HG02763 (cell line): ENCODE measurements at regions not wholly inside any gene's neighbourhood (a gene's known extent, or its start where the extent isn't known, plus 50 kb on each side); places are given as distances from the start of the nearest gene placed in this dataset.
A peak's percentile ranks its signal among the peaks of the same experiment; 100 is the strongest.
"Not testable (repeated sequence)": the region's sequence is repeated elsewhere in the genome, so short reads cannot be mapped to it uniquely, and the experiment has no call there.

Experiments
- ATAC-seq: cut with Tn5 transposase; IDR thresholded peaks from one replicate; pipeline ENCODE4 v1.9.1; 2021; ENCODE audit warnings: mild to moderate bottlenecking, moderate library complexity; ENCODE audit not compliant: unreplicated experiment

DNA sequence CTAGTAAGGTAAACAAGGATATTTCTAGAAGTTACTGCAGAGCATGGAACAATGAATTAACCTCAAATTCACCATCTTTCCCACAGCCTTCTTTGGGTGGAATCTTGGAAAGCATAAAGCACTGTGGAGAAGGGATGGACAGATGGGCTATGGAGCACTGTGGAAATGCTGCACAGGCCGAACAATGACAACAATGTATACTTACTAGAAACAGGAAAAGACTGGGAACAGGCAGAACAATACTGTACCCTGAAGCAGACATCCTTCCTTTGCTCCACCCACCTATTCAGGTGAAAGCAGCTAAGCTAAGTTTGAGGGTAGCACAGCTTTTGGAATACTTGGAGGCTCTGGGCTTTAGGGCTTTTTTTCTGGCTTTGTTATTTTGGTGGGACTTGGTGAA lies 250.6 kb upstream of the KLF8 start:
- ATAC-seq, result no peak

DNA sequence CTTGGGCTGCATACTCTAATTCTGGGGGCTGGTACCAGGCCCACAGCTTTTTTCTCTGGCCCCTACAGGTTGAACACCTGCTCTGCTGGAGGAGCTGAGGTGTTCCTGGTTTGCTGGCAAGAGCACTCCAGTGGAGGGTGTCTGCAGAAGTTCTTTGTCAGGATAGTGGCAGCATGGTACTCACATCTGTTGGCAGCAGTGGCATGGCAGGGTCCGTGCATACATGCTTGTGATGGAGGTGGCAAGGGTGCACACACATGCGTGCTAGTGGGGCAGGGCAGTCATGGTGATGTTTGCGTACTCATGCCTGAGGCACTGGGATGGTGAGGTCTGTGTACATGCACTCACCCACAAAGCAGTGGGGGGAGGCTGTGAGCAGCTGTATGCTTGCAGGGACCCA lies 235.5 kb upstream of the KLF8 start:
- ATAC-seq, result no peak

DNA sequence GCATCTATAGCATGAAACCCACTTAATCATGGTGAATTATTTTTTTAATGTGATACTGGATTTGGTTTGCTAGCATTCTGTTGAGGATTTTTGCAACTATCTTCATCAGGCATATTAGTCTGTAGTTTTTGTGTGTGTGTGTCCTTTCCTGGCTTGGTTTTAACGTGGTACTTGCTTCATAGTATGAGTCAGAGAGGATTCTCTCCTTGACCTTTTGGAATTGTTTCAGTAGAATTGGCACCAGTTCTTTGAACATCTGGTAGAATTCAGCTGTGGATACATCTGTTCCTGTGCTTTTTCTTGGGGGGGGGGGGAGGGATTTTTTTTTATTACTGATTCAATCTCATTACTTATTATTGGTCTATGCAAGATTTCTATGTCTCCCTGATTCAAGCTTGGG lies 232.0 kb upstream of the KLF8 start:
- no peak for ATAC-seq

DNA sequence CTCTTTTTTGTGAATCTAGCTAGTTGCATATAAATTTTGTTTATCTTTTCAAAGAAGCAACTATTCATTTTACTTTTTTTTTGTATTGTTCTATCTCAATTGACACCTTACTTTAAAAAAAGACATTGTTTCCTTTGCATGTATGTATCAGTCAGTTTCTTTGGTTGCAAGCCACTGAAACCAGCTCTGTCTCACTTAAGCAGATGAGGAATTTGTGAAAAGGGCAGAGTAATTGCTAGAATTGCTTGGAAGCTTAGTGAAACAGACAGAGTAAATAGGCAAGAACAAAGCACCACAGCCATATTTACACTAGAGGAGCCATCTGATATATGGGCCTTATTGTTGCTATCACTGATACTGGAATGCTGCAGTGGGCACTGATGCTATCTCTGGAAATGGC lies 231.4 kb upstream of the KLF8 start:
- ATAC-seq, result no peak

DNA sequence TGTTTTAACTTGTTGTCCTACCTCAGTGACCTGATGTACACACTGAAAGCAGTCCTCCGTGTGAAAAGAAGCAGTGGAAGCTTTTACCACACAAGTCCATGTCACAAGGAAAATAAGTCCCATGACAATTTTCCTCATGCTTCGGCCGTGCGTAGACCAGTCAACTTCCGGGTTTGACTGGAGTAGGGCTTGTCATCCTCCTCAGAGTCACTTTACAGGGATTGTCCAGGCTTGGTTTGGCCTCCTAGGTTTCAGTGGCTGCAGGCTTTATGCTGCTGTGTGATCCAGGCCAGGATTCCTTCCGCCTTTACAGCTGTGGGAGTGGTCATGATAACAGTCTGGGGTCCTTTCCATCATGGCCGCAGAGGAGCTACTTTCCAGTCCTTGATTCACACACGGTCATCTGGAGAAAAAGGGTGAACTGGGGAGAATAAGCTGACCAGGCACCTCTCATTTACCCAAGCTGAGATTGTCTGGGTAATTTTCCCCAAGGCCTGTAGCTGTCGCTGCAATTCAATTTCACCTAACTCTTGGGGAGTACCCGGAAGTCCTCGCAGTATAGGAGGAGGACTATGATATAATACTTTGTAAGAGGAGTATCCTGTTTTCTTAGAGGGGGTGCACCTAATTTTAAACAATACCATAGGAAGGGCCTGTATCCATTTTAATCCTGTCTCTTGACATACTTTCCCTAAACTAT lies 206.1 kb upstream of the KLF8 start:
- ATAC-seq, result no peak

DNA sequence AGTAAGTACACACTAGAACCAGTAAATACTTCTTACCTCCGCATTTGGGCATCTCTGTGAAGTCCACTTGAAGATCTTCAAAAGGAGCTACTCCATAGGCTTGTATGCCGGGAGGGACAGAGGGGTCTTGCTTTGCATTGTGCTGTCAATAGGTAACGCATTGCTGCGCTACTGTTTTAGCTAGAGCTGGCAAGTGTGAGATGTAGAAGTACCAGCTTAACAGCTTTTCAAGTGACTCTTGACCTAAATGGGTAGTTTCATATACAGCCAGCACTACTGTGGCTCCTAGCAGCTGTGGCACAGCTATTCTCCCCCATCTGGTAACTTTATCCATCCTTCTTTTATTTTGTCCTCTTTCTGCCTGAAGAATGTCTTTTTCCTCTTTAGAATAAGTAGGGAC lies 205.3 kb upstream of the KLF8 start:
- ATAC-seq, result no peak

DNA sequence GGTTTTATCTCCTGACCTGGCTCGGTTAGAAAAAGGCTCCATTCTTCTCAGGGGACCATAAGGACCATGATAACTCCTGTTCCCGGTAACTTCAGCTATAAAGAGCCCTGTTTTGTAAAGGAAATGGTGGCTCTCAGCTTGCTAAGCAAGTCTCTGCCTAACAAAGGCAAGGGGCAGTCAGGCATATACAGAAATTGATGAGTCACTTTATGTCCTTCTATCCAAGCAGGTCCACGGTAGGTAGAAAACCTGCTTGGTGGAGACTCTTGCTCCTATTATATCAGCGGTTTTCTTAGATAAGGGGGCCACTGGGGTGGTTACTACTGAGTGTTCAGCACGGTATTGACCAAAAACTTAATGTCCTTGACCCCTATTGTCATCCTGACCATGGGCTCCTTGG lies 203.0 kb upstream of the KLF8 start:
- ATAC-seq, result no peak

DNA sequence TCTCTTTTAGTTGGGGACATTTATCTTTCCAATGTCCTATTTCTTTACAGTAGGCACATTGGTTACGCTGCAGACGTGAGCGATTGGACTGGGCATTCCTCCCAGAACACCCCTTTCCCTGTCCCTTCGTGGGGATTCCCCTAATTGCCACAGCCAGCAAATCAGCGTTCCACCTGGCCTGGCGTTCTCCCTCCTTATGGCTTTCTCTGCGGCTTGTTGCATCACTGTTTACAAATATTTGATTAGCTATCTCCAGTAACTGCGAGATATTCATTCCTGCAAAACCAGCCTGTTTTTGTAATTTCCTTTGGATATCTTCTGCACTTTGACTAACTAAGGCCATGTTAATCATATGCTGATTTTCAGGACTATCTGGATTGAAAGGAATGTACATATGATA lies 202.5 kb upstream of the KLF8 start:
- ATAC-seq, result no peak

DNA sequence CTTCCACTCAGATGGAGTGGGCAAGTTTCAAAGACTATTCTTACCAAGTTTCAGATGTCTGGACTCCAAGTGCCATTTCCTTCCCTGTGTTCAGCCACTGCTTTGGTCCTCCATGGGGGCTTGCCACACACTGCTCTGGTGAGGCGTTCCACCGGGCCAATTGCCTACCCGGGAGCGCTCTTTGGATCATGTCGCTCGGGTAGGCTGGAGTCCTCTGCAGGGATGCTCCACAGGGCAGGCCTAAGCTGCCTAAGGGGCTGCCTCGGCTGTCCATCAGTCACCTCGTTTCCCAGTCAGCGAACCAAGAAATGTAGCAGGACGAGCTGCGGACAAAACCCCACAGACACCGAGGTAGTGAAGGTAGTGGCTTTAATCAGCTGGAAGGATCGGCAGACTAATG lies 200.7 kb upstream of the KLF8 start:
- ATAC-seq, result no peak

DNA sequence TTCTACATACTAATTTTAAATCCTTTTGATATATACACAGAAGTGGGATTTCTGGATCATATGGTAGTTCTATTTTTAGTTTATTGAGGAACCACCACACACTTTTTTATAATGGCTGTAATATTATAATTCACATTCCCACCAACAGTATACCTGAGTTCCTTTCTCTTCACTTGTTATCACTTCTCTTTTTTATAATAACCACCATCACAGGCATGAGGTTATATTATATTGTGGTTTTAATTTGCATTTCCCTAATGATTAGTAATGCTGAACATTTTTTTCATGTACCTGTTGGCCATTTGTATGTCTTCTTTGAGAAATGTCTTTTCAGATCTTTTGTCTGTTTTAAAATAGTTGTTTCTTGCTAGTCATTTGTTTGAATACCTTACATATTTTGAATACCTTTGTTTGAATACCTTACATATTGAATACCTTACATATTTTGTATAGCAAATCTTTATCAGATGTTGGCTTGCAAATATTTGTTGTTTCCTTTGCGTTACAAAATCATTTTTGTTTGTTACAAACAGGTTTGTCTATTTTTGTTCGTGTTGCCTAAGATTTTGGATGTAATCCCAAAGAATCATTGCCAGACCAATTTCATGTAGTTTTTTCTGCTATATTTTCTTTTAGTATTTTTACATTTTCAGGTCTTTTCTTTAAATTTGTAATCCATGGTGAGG lies 198.5 kb upstream of the KLF8 start:
- no peak for ATAC-seq

DNA sequence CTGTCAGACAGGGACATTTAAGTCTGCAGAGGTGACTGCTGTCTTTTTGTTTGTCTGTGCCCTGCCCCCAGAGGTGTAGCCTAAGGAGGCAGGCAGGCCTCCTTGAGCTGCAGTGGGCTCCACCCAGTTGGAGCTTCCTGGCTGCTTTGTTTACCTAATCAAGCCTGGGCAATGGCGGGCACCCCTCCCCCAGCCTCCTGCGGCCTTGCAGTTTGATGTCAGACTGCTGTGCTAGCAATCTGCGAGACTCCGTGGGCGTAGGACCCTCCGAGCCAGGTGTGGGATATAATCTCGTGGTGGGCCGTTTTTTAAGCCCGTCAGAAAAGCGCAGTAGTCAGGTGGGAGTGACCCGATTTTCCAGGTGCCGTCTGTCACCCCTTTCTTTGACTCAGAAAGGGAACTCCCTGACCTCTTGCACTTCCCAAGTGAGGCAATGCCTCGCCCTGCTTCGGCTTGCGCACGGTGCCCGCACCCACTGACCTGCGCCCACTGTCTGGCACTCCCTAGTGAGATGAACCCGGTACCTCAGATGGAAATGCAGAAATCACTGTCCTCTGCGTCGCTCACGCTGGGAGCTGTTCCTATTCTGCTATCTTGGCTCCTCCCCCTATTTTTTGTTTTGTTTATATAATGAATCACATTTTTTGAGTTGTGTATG lies 179.4 kb upstream of the KLF8 start:
- not testable (repeated sequence) for ATAC-seq

DNA sequence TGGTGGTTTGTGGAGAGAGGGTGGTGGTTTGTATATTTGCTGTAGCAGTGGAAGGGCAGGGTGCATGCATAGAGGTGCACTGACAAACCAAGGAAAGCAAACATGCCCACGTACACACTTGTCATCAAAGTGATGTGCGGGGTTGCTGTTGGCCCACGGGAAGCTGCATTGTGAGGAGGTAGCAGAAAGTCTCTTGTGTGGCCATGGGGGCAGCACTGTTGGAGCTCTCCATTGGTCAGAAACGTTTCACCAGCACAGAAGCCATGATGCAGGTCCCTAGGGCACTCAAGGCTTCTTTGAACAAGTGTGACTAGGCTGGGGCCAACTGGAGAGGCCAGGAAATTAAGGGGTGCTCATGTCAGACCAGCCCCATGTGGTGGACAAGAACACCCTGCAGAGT lies 174.8 kb upstream of the KLF8 start:
- ATAC-seq, result no peak

DNA sequence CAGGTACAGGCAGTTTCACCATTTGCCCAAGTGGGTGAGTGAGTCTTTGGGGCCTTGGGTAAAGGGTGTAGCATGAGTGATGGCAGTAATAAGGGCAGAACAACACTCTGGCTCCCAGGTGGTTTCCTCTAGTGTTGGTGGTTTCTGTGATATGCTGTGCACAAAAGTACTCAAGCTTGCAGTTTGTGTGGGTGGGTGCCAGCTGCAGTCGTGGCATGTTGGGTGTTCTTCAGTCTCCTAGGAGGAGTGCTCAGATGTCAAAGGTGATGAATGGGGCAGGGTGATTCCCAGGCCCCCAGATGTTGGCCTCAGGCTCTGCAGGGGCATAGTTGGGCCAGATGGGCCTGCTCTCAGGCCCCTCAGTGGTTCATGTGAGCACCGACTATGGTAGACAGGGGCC lies 166.1 kb upstream of the KLF8 start:
- peak; percentile 64 for ATAC-seq

DNA sequence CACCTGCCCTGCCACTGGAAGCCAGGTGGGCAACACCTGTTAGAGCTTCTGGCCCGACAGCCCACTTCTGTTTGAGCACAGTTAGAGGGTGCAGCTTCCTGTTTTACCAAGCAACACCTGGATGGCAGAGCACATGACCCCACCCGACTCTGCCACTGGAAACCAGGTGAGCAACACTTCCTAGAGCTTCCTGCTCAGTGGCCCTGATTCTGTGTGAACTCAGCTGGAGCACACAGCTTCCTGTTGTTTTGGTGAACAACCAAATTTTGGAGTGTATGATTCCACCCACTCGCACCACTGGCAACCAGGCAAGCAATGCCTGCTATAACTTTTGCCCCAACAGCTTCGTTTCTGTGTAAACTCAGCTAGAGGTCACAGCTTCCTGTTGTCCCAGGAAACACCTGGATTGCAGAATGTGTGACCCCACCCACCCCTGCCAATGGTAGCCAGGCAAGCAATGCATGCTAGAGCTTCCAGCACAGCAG lies 163.8 kb upstream of the KLF8 start:
- peak; percentile 39 for ATAC-seq

DNA sequence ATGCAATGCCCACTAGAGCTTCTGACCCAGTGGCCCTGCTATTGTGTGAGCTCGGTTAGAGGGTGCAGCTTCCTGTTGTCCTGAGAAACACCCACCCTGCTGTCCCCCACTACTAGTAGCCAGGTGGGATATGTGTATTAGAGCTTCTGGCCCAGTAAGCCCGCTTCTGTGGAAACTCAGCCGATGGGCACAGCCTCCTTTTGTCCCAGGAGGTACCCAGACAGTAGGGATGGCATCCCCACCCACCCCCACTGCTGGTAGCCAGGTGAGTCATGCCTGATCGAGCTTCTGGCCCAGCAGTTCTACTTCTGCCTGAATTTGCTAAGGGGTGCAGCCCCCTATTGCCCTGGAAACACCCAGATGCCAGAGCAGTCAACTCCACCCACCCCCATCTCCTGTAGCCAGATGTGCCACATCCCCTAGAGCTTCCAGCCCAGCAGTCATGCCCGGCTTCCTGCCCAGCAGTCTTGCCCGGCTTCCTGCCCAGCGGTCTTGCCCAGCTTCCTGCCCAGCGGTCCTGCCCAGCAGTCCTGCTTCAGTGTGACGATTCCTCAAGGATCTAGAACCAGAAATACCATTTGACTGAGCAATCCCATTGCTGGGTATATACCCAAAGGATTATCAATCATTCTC lies 162.7 kb upstream of the KLF8 start:
- no peak for ATAC-seq

DNA sequence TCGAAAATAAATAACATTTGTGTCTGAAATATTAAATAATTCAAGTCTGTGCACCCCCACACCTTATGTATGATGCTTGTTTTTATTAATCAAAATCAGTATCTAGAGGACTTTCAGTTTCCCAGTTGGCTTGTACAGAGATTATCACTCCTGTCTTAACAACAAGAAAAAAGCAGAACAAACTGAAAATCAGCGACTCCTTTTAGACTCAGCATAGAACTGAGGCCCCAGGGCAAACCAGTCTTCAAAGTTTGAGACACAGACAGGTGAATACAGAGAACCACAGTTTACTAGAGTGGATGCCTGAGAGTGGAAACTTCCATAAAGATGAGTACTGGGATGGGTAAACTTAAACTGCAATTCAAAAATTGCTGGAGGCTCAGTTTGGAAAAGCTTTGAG lies 142.8 kb upstream of the KLF8 start:
- no peak for ATAC-seq

DNA sequence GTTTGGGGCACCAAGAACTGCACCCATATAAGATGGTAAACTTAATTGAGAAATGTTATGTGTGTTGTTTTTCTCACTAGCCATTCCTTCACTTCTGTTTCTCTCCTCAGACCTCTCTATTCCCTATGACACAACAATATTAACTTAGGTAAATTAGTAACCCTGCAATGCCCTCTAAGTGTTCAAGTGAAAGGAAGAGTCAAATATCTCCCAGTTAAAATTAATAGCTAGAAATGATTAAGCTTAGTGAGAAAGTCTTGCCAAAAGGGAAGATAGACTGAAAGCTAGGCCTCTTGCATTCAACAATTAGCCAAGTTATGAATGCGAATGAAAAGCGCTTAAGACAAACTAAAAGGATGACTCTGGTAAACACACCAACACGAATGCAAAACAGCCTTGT lies 132.9 kb upstream of the KLF8 start:
- no peak for ATAC-seq

DNA sequence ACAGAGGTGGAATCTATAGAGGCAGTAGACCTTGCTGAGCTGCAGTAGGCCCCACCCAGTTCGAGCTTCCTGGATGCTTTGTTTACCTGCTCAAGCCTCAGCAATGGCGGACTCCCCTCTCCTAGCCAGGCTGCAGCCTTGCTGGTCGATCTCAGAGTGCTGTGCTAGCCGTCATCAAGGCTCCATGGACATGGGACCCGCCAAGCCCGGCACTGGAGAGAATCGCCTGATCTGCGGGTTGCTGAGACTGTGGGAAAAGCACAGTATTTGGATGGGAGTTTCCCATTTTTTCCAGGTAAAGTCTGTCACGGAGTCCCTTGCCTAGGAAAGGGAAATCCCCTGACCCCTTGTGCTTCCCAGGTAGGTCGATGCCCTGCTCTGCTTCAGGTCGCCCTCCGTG lies 124.8 kb upstream of the KLF8 start:
- ATAC-seq, result no peak

DNA sequence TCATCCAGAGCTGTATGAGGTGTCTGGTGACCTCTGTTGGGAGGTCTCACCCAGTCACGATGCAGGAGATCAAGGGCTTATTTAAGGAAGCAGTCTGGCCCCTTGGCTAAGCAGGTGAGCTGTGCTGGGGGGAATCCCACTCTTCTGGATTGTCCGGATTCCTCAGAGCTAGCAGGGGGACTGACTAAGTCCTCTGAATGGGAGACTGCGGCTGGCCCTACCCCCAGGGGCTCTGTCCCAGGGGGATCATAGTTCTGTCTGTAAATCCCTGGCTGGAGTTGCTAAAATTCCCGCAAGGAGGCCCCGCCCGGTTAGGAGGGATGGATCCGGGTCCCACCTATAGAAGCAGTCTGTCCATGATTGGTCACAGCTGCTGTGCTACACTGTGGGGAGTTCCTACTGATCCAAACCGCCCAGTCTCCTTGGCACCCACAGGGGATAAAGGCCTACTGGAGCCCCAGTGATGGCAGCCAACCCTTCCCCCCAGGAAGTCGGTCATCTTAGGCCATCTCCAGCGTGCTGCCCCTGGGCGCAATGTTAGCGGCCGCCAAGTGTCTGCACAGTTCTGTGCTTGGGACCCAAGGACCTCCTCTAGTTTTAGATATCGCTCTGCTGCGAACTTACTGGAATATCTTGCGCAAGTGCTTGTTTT lies 118.2 kb upstream of the KLF8 start:
- ATAC-seq, result no peak

DNA sequence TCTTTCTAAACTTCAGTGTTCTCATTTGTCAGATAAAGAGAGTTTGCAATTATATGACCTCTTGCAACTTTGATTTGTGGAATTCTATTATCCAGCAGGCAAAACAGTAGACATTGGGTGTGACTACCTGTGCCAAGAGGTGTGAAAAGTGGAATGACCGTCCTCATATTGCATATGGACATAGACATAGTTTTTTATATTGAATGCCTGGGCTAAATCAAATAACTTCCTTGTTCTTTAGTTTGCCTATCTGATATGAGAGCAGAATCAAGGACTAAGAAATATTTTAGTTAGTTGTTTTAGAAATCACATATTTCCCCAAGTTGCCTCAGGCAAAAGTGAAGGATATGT lies 117.7 kb upstream of the KLF8 start:
- no peak for ATAC-seq

DNA sequence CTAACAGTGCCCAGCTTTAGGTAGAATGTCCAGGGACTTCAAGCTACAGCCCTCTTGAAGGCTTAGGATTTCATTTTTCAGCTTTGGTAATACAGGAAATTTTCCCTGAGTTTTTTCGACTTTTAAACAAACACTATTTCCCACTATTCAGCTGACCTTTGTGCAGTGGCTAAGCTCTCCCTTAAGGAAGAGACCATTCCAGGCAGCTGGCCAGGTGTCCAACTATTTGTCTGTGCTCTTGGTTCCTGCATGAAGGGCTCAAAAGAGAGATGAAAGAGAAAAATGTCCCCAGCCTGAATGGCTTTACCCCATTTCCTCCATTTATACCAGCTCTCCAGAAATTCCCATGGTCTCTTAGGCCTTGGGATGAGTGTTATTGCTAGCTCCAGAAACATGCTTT lies 111.9 kb upstream of the KLF8 start:
- ATAC-seq, result no peak
